GM12873 (cell line): ENCODE measurements at regions not wholly inside any gene's neighbourhood (a gene's known extent, or its start where the extent isn't known, plus 50 kb on each side); places are given as distances from the start of the nearest gene placed in this dataset.

ENCODE experiments used
- CTCF ChIP-seq: IDR thresholded peaks from 2 replicates; pipeline ENCODE4 v1.5.1; 2012; ENCODE audit warnings: low read depth, mild to moderate bottlenecking, moderate library complexity, low read length, control low read depth; ENCODE audit not compliant: insufficient read depth; ENCODE audit errors: missing control alignments

GRCh38 chr15:39317225-39317624 is 263.7 kb upstream of the THBS1 start:
- no peak for TF ChIP-seq CTCF

GRCh38 chr15:39318231-39318630 is 262.6 kb upstream of the THBS1 start:
- no peak for TF ChIP-seq CTCF

- no peak for TF ChIP-seq CTCF
Observed at GRCh38 chr15:39320355-39320754, 260.5 kb upstream of the THBS1 start.

- TF ChIP-seq CTCF = no peak
Observed at GRCh38 chr15:39320886-39321285, 260.0 kb upstream of the THBS1 start.

- TF ChIP-seq CTCF = no peak
Observed at GRCh38 chr15:39321977-39322376, 258.9 kb upstream of the THBS1 start.

GRCh38 chr15:39323157-39323556 is 257.7 kb upstream of the THBS1 start:
- no peak for TF ChIP-seq CTCF

- TF ChIP-seq CTCF = no peak
Observed at GRCh38 chr15:39323706-39324105, 257.2 kb upstream of the THBS1 start.
